ENCODE measurements at regions not wholly inside any gene's neighbourhood (a gene's known extent, or its start where the extent isn't known, plus 50 kb on each side); places are given as distances from the start of the nearest gene placed in this dataset.

- TF ChIP-seq CTCF (IDR thresholded peaks at IDR 0.05; ENCODE audit: low read length) (no peak), EZH2 (IDR thresholded peaks at IDR 0.05; ENCODE audit: borderline replicate concordance, low read length) (no peak)
- Histone ChIP-seq H3K4me3 (ENCODE audit: low read depth, low read length, poor library complexity, severe bottlenecking) (no peak overlapping the region), H2AFZ (ENCODE audit: low read length) (no peak overlapping the region), H3K27ac (ENCODE audit: low read depth, low read length, poor library complexity, severe bottlenecking) (no peak overlapping the region), H3F3A (ENCODE audit: insufficient read depth, low read length) (no peaks in the 10 kb centered on the region), H3K4me1 (ENCODE audit: insufficient read depth, low read length, severe bottlenecking) (no peaks in the 10 kb centered on the region), H3K9me3 (ENCODE audit: low read length) (no peaks in the 10 kb centered on the region), H3K27me3 (ENCODE audit: insufficient read depth, low read length) (no peaks in the 10 kb centered on the region), H3K36me3 (ENCODE audit: insufficient read depth, low read length) (no peaks in the 10 kb centered on the region), H3K9ac (ENCODE audit: low read length) (no peak overlapping the region), H3K4me2 (ENCODE audit: low read length) (no peak overlapping the region), H3K79me2 (ENCODE audit: insufficient read depth, low read length) (no peaks in the 10 kb centered on the region), H3K9me2 (ENCODE audit: low read depth, low read length) (no peaks in the 10 kb centered on the region), H4K20me1 (ENCODE audit: insufficient read depth, low read length) (no peaks in the 10 kb centered on the region)
These were observed 233.1 kb upstream of the USP24 start for GRCh38 chr1:55448261-55448660.

DNA sequence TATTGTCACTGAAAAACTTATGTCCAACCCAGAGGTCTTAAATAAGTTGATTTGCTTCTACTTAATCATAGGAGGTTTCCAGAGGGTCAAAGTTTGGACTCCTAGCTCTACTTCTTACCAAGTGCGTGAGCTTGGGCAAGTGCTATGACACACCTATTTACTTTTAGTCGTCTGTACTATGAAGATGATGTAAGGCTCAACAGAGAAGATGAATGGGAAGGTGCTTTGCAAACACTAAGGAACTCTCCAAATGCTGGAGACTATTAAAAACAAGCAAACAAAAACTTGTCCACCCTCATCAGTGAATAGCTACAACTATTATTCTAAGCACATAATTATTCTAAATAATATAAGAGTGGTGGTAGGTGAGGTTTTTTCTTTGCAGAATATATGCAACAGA is 232.3 kb upstream of the USP24 start:
- H3F3A ChIP-seq (ENCODE audit: insufficient read depth, low read length), result no peaks in the 10 kb centered on the region
- H2AFZ ChIP-seq (ENCODE audit: low read length), result no peak overlapping the region
- H3K79me2 ChIP-seq (ENCODE audit: insufficient read depth, low read length), result no peaks in the 10 kb centered on the region
- H3K36me3 ChIP-seq (ENCODE audit: insufficient read depth, low read length), result no peaks in the 10 kb centered on the region
- no peaks in the 10 kb centered on the region for H3K27me3 ChIP-seq (ENCODE audit: insufficient read depth, low read length)
- no peaks in the 10 kb centered on the region for H4K20me1 ChIP-seq (ENCODE audit: insufficient read depth, low read length)
- H3K4me1 ChIP-seq (ENCODE audit: insufficient read depth, low read length, severe bottlenecking), result no peaks in the 10 kb centered on the region
- no peaks in the 10 kb centered on the region for H3K9me2 ChIP-seq (ENCODE audit: low read depth, low read length)
- no peak overlapping the region for H3K9ac ChIP-seq (ENCODE audit: low read length)
- H3K4me3 ChIP-seq (ENCODE audit: low read depth, low read length, poor library complexity, severe bottlenecking), result no peak overlapping the region
- H3K27ac ChIP-seq (ENCODE audit: low read depth, low read length, poor library complexity, severe bottlenecking), result no peak overlapping the region
- H3K4me2 ChIP-seq (ENCODE audit: low read length), result no peak overlapping the region
- TF ChIP-seq EZH2 (IDR thresholded peaks at IDR 0.05; ENCODE audit: borderline replicate concordance, low read length) (no peak), CTCF (IDR thresholded peaks at IDR 0.05; ENCODE audit: low read length) (no peak)
- no peaks in the 10 kb centered on the region for H3K9me3 ChIP-seq (ENCODE audit: low read length)

- H3K79me2 ChIP-seq (ENCODE audit: insufficient read depth, low read length), result no peaks in the 10 kb centered on the region
- no peaks in the 10 kb centered on the region for H3K27me3 ChIP-seq (ENCODE audit: insufficient read depth, low read length)
- no peaks in the 10 kb centered on the region for H3K9me2 ChIP-seq (ENCODE audit: low read depth, low read length)
- TF ChIP-seq EZH2 (IDR thresholded peaks at IDR 0.05; ENCODE audit: borderline replicate concordance, low read length) (no peak), CTCF (IDR thresholded peaks at IDR 0.05; ENCODE audit: low read length) (no peak)
- no peaks in the 10 kb centered on the region for H3K9me3 ChIP-seq (ENCODE audit: low read length)
- H3F3A ChIP-seq (ENCODE audit: insufficient read depth, low read length), result no peaks in the 10 kb centered on the region
- no peak overlapping the region for H3K4me3 ChIP-seq (ENCODE audit: low read depth, low read length, poor library complexity, severe bottlenecking)
- no peak overlapping the region for H2AFZ ChIP-seq (ENCODE audit: low read length)
- H3K4me2 ChIP-seq (ENCODE audit: low read length), result no peak overlapping the region
- no peaks in the 10 kb centered on the region for H4K20me1 ChIP-seq (ENCODE audit: insufficient read depth, low read length)
- no peak overlapping the region for H3K9ac ChIP-seq (ENCODE audit: low read length)
- H3K4me1 ChIP-seq (ENCODE audit: insufficient read depth, low read length, severe bottlenecking), result no peaks in the 10 kb centered on the region
- no peak overlapping the region for H3K27ac ChIP-seq (ENCODE audit: low read depth, low read length, poor library complexity, severe bottlenecking)
- H3K36me3 ChIP-seq (ENCODE audit: insufficient read depth, low read length), result no peaks in the 10 kb centered on the region
These were observed 231.2 kb upstream of the USP24 start for GRCh38 chr1:55446351-55446750.
